GM19467 (cell line): ENCODE measurements at regions not wholly inside any gene's neighbourhood (a gene's known extent, or its start where the extent isn't known, plus 50 kb on each side); places are given as distances from the start of the nearest gene placed in this dataset.

Experiments used
- ATAC-seq: cut with Tn5 transposase; IDR thresholded peaks from one replicate; pipeline ENCODE4 v1.9.1; 2021; ENCODE audit warnings: mild to moderate bottlenecking, moderate library complexity; ENCODE audit not compliant: unreplicated experiment

- no peak for ATAC-seq
Measured at GRCh38 chr2:76326636-76327035, 615.9 kb upstream of the GCFC2 start.

GRCh38 chr2:76323381-76323780, 612.7 kb upstream of the GCFC2 start:
- no peak for ATAC-seq

- no peak for ATAC-seq
Measured at GRCh38 chr2:76320716-76321115, 610.0 kb upstream of the GCFC2 start.

- ATAC-seq = no peak
Measured at GRCh38 chr2:76318848-76319360, 608.2 kb upstream of the GCFC2 start.

- ATAC-seq = no peak
Measured at GRCh38 chr2:76316691-76317090, 606.0 kb upstream of the GCFC2 start.

GRCh38 chr2:76314271-76315020, 603.7 kb upstream of the GCFC2 start:
- ATAC-seq = no peak

- ATAC-seq = no peak
Measured at GRCh38 chr2:76312236-76312635, 601.5 kb upstream of the GCFC2 start.

GRCh38 chr2:76311728-76312127, 601.0 kb upstream of the GCFC2 start:
- ATAC-seq = no peak

- no peak for ATAC-seq
Measured at GRCh38 chr2:76310894-76311633, 600.3 kb upstream of the GCFC2 start.

- no peak for ATAC-seq
Measured at GRCh38 chr2:76307495-76307894, 596.8 kb upstream of the GCFC2 start.

GRCh38 chr2:76298041-76298440, 587.3 kb upstream of the GCFC2 start:
- ATAC-seq = no peak

- ATAC-seq = no peak
Measured at GRCh38 chr2:76296438-76296837, 585.7 kb upstream of the GCFC2 start.

GRCh38 chr2:76295762-76296161, 585.0 kb upstream of the GCFC2 start:
- no peak for ATAC-seq

GRCh38 chr2:76288598-76288997, 577.9 kb upstream of the GCFC2 start:
- no peak for ATAC-seq

GRCh38 chr2:76288146-76288545, 577.4 kb upstream of the GCFC2 start:
- ATAC-seq = no peak

- ATAC-seq = no peak
Measured at GRCh38 chr2:76283350-76283749, 572.6 kb upstream of the GCFC2 start.

GRCh38 chr2:76281156-76281841, 570.6 kb upstream of the GCFC2 start:
- no peak for ATAC-seq

GRCh38 chr2:76280686-76281085, 570.0 kb upstream of the GCFC2 start:
- ATAC-seq = no peak

GRCh38 chr2:76279142-76279541, 568.4 kb upstream of the GCFC2 start:
- no peak for ATAC-seq

- no peak for ATAC-seq
Measured at GRCh38 chr2:76275788-76276187, 565.1 kb upstream of the GCFC2 start.

- ATAC-seq = no peak
Measured at GRCh38 chr2:76274676-76275075, 564.0 kb upstream of the GCFC2 start.

GRCh38 chr2:76274160-76274559, 563.4 kb upstream of the GCFC2 start:
- ATAC-seq = no peak
